Activated T-helper 17 cell treated with anti-CD3 and anti-CD28 coated beads, Interleukin-2, amount 50 U/mL, for 72 hours (primary cell): ENCODE measurements at regions not wholly inside any gene's neighbourhood (a gene's known extent, or its start where the extent isn't known, plus 50 kb on each side); places are given as distances from the start of the nearest gene placed in this dataset.
"Not testable (repeated sequence)": the region's sequence is repeated elsewhere in the genome, so short reads cannot be mapped to it uniquely, and the experiment has no call there.

ENCODE experiments used
- ATAC-seq: fragments of 150-1000 bp; cut with Tn5 transposase; replicated peaks from 2 replicates; pipeline ENCODE4 v1.10.0; 2021; ENCODE audit warnings: mild to moderate bottlenecking, moderate library complexity
- H3K27ac Mint-ChIP-seq: one replicate; pipeline ENCODE4 v1.8.0; 2022; ENCODE audit warnings: mixed read lengths
- H3K27me3 Mint-ChIP-seq: one replicate; pipeline ENCODE4 v1.8.0; 2022; ENCODE audit warnings: mixed read lengths
- H3K36me3 Mint-ChIP-seq: one replicate; pipeline ENCODE4 v1.8.0; 2022; ENCODE audit warnings: low read depth, mild to moderate bottlenecking, mixed read lengths
- H3K4me1 Mint-ChIP-seq: one replicate; pipeline ENCODE4 v1.8.0; 2022; ENCODE audit warnings: mixed read lengths
- H3K4me3 Mint-ChIP-seq: one replicate; pipeline ENCODE4 v1.8.0; 2022; ENCODE audit warnings: mild to moderate bottlenecking, mixed read lengths
- H3K9me3 Mint-ChIP-seq: one replicate; pipeline ENCODE4 v1.8.0; 2022; ENCODE audit warnings: mixed read lengths

- no peak overlapping the region for H3K4me3 Mint-ChIP-seq
- no peaks in the 10 kb centered on the region for H3K9me3 Mint-ChIP-seq
- no peaks in the 10 kb centered on the region for H3K36me3 Mint-ChIP-seq
- no peaks in the 10 kb centered on the region for H3K4me1 Mint-ChIP-seq
- H3K27ac Mint-ChIP-seq = no peak overlapping the region
- no peaks in the 10 kb centered on the region for H3K27me3 Mint-ChIP-seq
- ATAC-seq = no peak
Observed at GRCh38 chr13:62502588-62502987, 1086.9 kb upstream of the PCDH20 start.

GRCh38 chr13:62489731-62490130 lies 1074.1 kb upstream of the PCDH20 start:
- H3K4me3 Mint-ChIP-seq = no peak overlapping the region
- no peak overlapping the region for H3K27ac Mint-ChIP-seq
- H3K9me3 Mint-ChIP-seq = peaks cover 9% of the 10 kb centered on the region
- no peaks in the 10 kb centered on the region for H3K36me3 Mint-ChIP-seq
- no peaks in the 10 kb centered on the region for H3K27me3 Mint-ChIP-seq
- H3K4me1 Mint-ChIP-seq = no peaks in the 10 kb centered on the region
- no peak for ATAC-seq

- Mint-ChIP-seq H3K4me3 (no peak overlapping the region), H3K27me3 (no peaks in the 10 kb centered on the region)
- ATAC-seq = no peak
Observed at GRCh38 chr13:62483774-62484173, 1068.1 kb upstream of the PCDH20 start.

DNA sequence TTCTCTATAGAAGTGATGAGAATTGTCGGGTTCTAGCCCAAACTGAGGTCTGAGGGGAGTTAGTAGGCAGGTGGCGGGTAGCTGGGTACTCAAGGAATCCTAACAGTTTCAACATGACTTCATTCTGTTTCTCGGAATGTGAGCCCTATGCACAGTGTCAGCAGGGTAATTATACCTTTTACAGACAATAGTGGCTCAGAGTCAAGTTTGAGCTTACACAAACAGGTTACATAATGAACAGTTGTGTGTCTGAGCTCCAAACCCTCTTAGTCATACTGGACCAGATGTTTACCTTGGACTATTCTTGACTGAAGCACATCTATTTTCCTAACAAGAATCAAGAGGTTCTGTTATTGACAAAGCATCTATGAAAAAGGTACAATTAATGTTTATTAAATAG lies 1066.7 kb upstream of the PCDH20 start:
- Mint-ChIP-seq H3K9me3 (peaks cover 4% of the 10 kb centered on the region), H3K36me3 (no peaks in the 10 kb centered on the region), H3K27ac (no peak overlapping the region), H3K27me3 (no peaks in the 10 kb centered on the region), H3K4me3 (no peak overlapping the region), H3K4me1 (no peaks in the 10 kb centered on the region)
- ATAC-seq = no peak

More at GRCh38 chr13:62483774-62484173, 1068.1 kb upstream of the PCDH20 start:
- no peak overlapping the region for H3K27ac Mint-ChIP-seq
- H3K4me1 Mint-ChIP-seq = no peaks in the 10 kb centered on the region
- peaks cover 7% of the 10 kb centered on the region for H3K9me3 Mint-ChIP-seq
- H3K36me3 Mint-ChIP-seq = no peaks in the 10 kb centered on the region

DNA sequence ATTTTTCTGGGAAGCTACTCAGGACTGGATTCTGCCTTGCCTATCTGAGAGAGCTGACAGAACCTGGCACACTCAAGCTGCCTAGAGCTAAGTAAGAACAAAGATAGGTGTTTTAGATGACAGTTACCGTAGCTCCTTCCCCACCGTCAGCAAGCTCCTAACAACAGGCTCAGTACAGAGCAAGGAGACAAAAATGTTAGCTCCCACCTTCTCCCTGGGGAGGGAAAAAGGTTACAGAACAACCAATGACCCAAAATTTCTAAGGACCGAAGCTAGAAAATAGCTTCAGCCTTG lies 1058.2 kb upstream of the PCDH20 start:
- Mint-ChIP-seq H3K36me3 (no peaks in the 10 kb centered on the region), H3K4me1 (no peaks in the 10 kb centered on the region), H3K4me3 (no peak overlapping the region), H3K27me3 (no peaks in the 10 kb centered on the region), H3K9me3 (peaks cover 6% of the 10 kb centered on the region), H3K27ac (no peak overlapping the region)
- no peak for ATAC-seq

DNA sequence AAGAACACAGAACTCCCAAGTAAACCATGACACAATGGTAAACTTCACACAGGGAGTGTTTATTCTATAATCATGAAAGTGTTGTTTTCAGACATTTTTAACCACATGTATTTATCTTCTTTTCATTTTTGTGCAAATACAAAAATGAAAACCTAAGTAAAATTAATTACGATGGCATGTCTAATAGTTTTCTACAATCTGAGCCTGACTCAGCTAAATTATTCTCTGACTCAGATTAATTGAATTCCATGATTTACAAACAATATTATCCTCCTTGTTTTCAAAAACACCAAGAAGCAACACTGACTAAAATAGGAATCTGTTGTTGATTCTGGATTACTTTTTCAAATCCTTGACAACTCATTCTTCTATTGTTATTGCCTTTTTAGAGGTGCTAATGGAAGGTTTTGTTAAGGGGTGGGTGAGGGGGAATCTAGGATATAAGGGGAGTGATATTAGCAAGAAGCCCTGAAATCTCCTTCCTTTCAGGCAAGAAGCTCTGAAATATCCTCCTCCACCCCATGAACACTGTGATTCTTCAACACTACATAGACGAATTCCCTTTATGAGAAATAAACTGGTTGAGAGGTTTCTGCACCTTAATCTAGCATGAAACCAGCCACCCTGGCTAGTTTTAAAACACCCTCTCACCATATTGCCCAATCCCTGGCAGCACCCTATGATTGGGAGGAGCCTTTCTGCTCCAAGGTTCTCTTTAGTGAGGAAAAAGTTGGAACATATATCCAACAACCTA lies 1057.7 kb upstream of the PCDH20 start:
- no peaks in the 10 kb centered on the region for H3K36me3 Mint-ChIP-seq
- no peaks in the 10 kb centered on the region for H3K27me3 Mint-ChIP-seq
- ATAC-seq = no peak
- H3K4me3 Mint-ChIP-seq = no peak overlapping the region
- H3K9me3 Mint-ChIP-seq = peaks cover 6% of the 10 kb centered on the region
- H3K4me1 Mint-ChIP-seq = no peaks in the 10 kb centered on the region
- no peak overlapping the region for H3K27ac Mint-ChIP-seq

GRCh38 chr13:62453761-62454160 lies 1038.1 kb upstream of the PCDH20 start:
- Mint-ChIP-seq H3K27me3 (no peaks in the 10 kb centered on the region), H3K4me1 (no peaks in the 10 kb centered on the region), H3K9me3 (no peaks in the 10 kb centered on the region), H3K36me3 (no peaks in the 10 kb centered on the region), H3K27ac (no peak overlapping the region), H3K4me3 (no peak overlapping the region)
- ATAC-seq = no peak

DNA sequence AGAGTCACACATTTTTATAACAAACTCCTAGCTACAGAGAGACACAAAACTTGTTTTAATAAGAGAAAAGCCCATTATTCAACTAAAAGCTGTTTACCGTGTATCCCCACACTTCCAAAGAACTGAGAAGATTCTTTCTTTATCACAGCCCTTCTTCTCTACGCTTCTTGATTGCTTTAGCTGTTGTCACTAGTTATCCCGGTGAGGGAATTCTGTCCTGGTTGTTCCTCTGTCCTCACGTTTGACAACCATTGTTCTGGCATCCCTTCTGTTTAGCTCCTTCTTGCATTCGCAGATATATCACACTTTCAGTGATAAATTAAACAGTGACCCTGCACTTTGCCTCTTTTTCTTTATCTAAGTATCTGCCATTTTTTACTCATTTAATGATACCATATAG lies 1035.1 kb upstream of the PCDH20 start:
- Mint-ChIP-seq H3K36me3 (no peaks in the 10 kb centered on the region), H3K27ac (no peak overlapping the region), H3K4me1 (no peaks in the 10 kb centered on the region), H3K27me3 (no peaks in the 10 kb centered on the region), H3K4me3 (no peak overlapping the region), H3K9me3 (no peaks in the 10 kb centered on the region)
- no peak for ATAC-seq

- not testable (repeated sequence) for H3K9me3 Mint-ChIP-seq, H3K4me1 Mint-ChIP-seq, H3K27ac Mint-ChIP-seq, H3K36me3 Mint-ChIP-seq, H3K27me3 Mint-ChIP-seq, ATAC-seq, H3K4me3 Mint-ChIP-seq
Observed at GRCh38 chr13:62447771-62448382, 1032.2 kb upstream of the PCDH20 start.

DNA sequence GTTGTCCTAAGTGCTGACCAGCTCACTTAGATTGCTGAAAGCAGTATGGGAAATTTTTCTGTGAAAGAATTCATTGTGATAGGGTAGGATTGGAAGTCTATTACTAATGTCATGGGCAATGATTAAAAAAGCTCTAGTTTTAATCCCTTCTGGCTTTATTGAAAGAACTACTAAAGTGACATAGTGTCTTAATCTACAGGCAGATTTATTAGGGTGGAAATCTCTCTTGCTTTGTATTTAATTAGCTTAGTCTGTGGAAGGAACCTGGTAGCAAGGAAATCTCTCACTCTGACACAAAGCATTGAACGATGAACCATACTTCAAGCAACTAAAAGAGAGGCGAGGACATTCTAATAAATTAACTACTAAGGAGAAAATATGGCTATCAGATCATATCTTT lies 1029.2 kb upstream of the PCDH20 start:
- no peak overlapping the region for H3K4me3 Mint-ChIP-seq

GRCh38 chr13:62434081-62434480 lies 1018.4 kb upstream of the PCDH20 start:
- no peaks in the 10 kb centered on the region for H3K36me3 Mint-ChIP-seq
- H3K4me3 Mint-ChIP-seq = no peak overlapping the region
- H3K27ac Mint-ChIP-seq = no peak overlapping the region
- no peaks in the 10 kb centered on the region for H3K27me3 Mint-ChIP-seq
- H3K4me1 Mint-ChIP-seq = no peaks in the 10 kb centered on the region
- H3K9me3 Mint-ChIP-seq = no peaks in the 10 kb centered on the region
- ATAC-seq = no peak

More for the DNA sequence above, 1029.2 kb upstream of the PCDH20 start:
- no peaks in the 10 kb centered on the region for H3K36me3 Mint-ChIP-seq
- H3K27me3 Mint-ChIP-seq = no peaks in the 10 kb centered on the region
- no peaks in the 10 kb centered on the region for H3K4me1 Mint-ChIP-seq
- H3K27ac Mint-ChIP-seq = no peak overlapping the region
- no peak for ATAC-seq
- H3K9me3 Mint-ChIP-seq = peaks cover 4% of the 10 kb centered on the region

DNA sequence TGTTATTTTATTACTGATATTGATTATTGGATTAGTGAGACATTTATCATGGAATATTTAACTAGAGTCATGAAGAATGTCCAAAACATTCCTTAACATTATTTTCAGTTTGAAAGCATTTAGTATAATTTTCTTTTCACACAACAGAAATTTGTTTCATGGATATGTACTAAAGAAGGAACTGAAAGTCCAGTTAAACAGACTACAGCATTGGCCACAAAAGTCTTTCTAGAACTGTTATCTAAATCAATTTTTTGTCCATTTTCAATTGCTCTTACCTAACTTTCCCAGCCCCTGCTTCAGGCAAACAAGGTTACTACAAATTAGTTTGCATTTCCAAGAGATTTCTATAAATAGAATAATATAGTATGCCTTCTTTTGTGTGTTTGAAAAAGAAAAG lies 1018.0 kb upstream of the PCDH20 start:
- H3K9me3 Mint-ChIP-seq = no peaks in the 10 kb centered on the region
- no peaks in the 10 kb centered on the region for H3K27me3 Mint-ChIP-seq
- H3K4me1 Mint-ChIP-seq = no peaks in the 10 kb centered on the region
- no peak for ATAC-seq
- no peak overlapping the region for H3K27ac Mint-ChIP-seq
- no peak overlapping the region for H3K4me3 Mint-ChIP-seq
- no peaks in the 10 kb centered on the region for H3K36me3 Mint-ChIP-seq

DNA sequence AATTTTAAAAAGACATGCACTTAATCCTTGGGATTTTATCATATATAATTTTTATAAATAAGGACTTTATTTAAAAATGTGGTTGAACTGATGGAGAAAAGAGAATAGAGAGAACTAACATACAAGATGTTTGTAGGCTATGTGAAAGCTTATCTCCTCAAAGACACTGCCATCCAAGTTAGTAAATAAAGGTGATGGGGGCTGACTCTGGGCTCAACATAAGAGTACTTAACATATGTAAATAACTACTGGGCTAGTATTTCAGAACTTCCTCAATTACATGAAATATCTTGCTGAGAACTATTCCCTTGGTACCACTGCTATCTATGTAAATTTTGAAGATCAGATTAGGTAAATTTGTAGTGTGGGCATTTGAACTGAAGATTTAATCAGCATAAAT lies 1017.3 kb upstream of the PCDH20 start:
- H3K36me3 Mint-ChIP-seq = no peaks in the 10 kb centered on the region
- H3K27ac Mint-ChIP-seq = no peak overlapping the region
- H3K4me3 Mint-ChIP-seq = no peak overlapping the region
- H3K27me3 Mint-ChIP-seq = no peaks in the 10 kb centered on the region
- ATAC-seq = no peak
- no peaks in the 10 kb centered on the region for H3K4me1 Mint-ChIP-seq
- H3K9me3 Mint-ChIP-seq = no peaks in the 10 kb centered on the region

GRCh38 chr13:62432295-62432694 lies 1016.6 kb upstream of the PCDH20 start:
- no peaks in the 10 kb centered on the region for H3K36me3 Mint-ChIP-seq
- no peaks in the 10 kb centered on the region for H3K4me1 Mint-ChIP-seq
- H3K27me3 Mint-ChIP-seq = no peaks in the 10 kb centered on the region
- H3K9me3 Mint-ChIP-seq = no peaks in the 10 kb centered on the region
- no peak for ATAC-seq
- H3K4me3 Mint-ChIP-seq = no peak overlapping the region
- H3K27ac Mint-ChIP-seq = no peak overlapping the region

DNA sequence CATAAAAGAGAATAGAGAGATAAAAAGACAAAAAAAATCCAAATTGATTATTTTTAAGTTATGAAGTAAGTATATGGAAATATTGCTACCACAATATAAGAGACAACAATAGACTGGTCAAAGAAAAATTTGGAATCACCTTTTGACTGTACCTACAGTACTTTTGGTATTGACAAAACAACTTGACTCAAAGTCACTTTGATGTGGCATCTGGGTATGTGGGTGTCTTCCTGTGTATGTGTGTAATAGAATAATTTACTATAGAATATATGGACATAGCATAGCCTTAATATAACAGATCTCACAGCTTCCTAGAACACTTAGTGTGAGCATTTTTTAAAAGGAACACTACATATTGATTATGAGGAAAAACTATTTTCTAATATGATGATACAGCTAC lies 1016.2 kb upstream of the PCDH20 start:
- no peak for ATAC-seq
- no peak overlapping the region for H3K4me3 Mint-ChIP-seq
- no peaks in the 10 kb centered on the region for H3K4me1 Mint-ChIP-seq
- H3K9me3 Mint-ChIP-seq = no peaks in the 10 kb centered on the region
- H3K36me3 Mint-ChIP-seq = no peaks in the 10 kb centered on the region
- no peaks in the 10 kb centered on the region for H3K27me3 Mint-ChIP-seq
- H3K27ac Mint-ChIP-seq = no peak overlapping the region

DNA sequence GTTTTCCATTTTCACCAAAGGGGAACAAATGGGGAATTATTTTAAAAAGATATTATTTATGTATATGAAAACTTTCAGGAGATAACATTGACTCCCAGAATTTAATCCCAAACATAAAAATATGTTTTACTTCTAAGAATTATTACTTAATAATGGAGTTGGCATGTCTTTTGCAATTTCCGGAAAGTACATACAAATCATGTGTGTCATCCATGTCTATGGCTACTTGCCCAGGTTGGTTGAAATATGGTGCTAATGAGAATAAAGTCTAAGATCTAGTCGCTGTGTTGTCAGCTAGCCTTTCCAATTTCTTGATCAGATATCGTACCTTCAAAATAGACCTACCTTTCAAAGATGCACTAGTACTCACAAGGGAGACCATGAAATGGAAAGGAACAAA lies 1003.2 kb upstream of the PCDH20 start:
- no peak for ATAC-seq
- no peak overlapping the region for H3K4me3 Mint-ChIP-seq
- H3K4me1 Mint-ChIP-seq = no peaks in the 10 kb centered on the region
- H3K36me3 Mint-ChIP-seq = no peaks in the 10 kb centered on the region
- no peaks in the 10 kb centered on the region for H3K27me3 Mint-ChIP-seq
- H3K9me3 Mint-ChIP-seq = no peaks in the 10 kb centered on the region
- no peak overlapping the region for H3K27ac Mint-ChIP-seq
